ENCODE measurements at regions not wholly inside any gene's neighbourhood (a gene's known extent, or its start where the extent isn't known, plus 50 kb on each side); places are given as distances from the start of the nearest gene placed in this dataset.

DNA sequence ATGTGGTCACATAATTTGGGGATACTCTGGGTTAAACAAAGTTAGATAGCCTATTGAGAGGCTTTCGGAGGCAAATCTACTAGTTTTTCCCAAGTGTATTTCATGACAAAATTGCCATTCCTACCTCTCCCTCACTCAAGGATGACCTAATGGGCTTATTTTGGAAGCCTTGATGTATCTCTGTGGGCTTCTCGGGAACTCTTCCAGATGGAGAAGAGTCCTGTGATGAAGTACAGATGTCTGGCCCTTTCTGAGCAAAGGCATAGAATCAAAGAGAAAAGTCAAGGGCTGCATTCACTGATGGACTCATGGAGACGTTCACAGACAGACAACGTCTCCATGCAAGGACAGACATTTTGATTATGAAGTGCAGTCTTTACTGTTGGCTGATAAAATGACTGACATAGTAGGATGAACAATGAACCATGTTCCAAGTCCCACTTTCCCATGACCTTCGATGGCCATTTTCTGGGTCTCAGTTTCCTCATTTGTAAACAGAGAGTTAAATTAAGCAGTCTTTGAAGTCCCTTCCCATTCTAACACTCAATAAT lies 347.2 kb upstream of the CD180 start:
- ATAC-seq = no peak
- TF ChIP-seq TOX (CRISPR knock-in tag; IDR thresholded peaks at IDR 0.05; ENCODE audit: borderline replicate concordance) (no peak), BACH2 (CRISPR knock-in tag; IDR thresholded peaks at IDR 0.05; ENCODE audit: borderline replicate concordance) (no peak)

DNA sequence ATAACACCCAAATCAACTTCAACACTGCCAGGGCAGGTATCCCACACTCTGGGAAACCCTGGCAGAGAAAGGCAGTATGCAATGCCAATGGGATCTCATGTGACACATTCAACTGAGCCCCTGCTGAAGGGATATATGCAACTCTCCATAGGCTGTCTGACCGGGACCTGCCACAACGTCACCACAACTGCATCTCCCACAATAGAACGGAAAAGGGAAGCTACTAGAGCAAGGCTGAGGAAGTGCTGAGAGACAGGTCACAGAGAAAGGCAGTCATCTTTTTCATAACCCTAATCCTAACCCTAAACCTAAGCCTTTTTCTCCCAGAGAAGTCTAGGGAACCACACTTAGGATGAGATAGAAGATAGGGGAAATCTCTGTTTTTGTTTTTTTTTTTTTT lies 345.9 kb upstream of the CD180 start:
- no peak for ATAC-seq
- TF ChIP-seq ZFP30 (CRISPR knock-in tag; IDR thresholded peaks at IDR 0.05) (no peak), TCF4 (CRISPR knock-in tag; IDR thresholded peaks at IDR 0.05; ENCODE audit: borderline replicate concordance) (no peak), PPARA (CRISPR knock-in tag; IDR thresholded peaks at IDR 0.05; ENCODE audit: borderline replicate concordance) (no peak), RARB (CRISPR knock-in tag; IDR thresholded peaks at IDR 0.05) (no peak), OSR1 (CRISPR knock-in tag; IDR thresholded peaks at IDR 0.05) (no peak), TOX (CRISPR knock-in tag; IDR thresholded peaks at IDR 0.05; ENCODE audit: borderline replicate concordance) (no peak), ZFP3 (CRISPR knock-in tag; IDR thresholded peaks at IDR 0.05) (no peak), ZNF70 (CRISPR knock-in tag; IDR thresholded peaks at IDR 0.05) (no peak), ZNF8 (CRISPR knock-in tag; IDR thresholded peaks at IDR 0.05) (no peak), SNAI2 (CRISPR knock-in tag; IDR thresholded peaks at IDR 0.05) (no peak), ARNTL (CRISPR knock-in tag; IDR thresholded peaks at IDR 0.05; ENCODE audit: borderline replicate concordance, low read depth) (no peak), ESRRG (CRISPR knock-in tag; IDR thresholded peaks at IDR 0.05) (no peak), GLIS3 (CRISPR knock-in tag; IDR thresholded peaks at IDR 0.05) (no peak), ISL1 (CRISPR knock-in tag; IDR thresholded peaks at IDR 0.05) (no peak), CSDC2 (CRISPR knock-in tag; IDR thresholded peaks at IDR 0.05) (no peak), ZNF565 (CRISPR knock-in tag; conservative IDR thresholded peaks at IDR 0.05; ENCODE audit: low read depth) (no peak), ZC3H10 (CRISPR knock-in tag; IDR thresholded peaks at IDR 0.05) (no peak)
- TF ChIP-seq, protein P1, sequence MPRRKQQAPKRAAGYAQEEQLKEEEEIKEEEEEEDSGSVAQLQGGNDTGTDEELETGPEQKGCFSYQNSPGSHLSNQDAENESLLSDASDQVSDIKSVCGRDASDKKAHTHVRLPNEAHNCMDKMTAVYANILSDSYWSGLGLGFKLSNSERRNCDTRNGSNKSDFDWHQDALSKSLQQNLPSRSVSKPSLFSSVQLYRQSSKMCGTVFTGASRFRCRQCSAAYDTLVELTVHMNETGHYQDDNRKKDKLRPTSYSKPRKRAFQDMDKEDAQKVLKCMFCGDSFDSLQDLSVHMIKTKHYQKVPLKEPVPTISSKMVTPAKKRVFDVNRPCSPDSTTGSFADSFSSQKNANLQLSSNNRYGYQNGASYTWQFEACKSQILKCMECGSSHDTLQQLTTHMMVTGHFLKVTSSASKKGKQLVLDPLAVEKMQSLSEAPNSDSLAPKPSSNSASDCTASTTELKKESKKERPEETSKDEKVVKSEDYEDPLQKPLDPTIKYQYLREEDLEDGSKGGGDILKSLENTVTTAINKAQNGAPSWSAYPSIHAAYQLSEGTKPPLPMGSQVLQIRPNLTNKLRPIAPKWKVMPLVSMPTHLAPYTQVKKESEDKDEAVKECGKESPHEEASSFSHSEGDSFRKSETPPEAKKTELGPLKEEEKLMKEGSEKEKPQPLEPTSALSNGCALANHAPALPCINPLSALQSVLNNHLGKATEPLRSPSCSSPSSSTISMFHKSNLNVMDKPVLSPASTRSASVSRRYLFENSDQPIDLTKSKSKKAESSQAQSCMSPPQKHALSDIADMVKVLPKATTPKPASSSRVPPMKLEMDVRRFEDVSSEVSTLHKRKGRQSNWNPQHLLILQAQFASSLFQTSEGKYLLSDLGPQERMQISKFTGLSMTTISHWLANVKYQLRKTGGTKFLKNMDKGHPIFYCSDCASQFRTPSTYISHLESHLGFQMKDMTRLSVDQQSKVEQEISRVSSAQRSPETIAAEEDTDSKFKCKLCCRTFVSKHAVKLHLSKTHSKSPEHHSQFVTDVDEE (CRISPR knock-in tag; IDR thresholded peaks at IDR 0.05) = no peak
- TF ChIP-seq, protein P2, sequence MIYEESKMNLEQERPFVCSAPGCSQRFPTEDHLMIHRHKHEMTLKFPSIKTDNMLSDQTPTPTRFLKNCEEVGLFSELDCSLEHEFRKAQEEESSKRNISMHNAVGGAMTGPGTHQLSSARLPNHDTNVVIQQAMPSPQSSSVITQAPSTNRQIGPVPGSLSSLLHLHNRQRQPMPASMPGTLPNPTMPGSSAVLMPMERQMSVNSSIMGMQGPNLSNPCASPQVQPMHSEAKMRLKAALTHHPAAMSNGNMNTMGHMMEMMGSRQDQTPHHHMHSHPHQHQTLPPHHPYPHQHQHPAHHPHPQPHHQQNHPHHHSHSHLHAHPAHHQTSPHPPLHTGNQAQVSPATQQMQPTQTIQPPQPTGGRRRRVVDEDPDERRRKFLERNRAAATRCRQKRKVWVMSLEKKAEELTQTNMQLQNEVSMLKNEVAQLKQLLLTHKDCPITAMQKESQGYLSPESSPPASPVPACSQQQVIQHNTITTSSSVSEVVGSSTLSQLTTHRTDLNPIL (CRISPR knock-in tag; IDR thresholded peaks at IDR 0.05; ENCODE audit: low read depth) = no peak
- TF ChIP-seq, protein P3, sequence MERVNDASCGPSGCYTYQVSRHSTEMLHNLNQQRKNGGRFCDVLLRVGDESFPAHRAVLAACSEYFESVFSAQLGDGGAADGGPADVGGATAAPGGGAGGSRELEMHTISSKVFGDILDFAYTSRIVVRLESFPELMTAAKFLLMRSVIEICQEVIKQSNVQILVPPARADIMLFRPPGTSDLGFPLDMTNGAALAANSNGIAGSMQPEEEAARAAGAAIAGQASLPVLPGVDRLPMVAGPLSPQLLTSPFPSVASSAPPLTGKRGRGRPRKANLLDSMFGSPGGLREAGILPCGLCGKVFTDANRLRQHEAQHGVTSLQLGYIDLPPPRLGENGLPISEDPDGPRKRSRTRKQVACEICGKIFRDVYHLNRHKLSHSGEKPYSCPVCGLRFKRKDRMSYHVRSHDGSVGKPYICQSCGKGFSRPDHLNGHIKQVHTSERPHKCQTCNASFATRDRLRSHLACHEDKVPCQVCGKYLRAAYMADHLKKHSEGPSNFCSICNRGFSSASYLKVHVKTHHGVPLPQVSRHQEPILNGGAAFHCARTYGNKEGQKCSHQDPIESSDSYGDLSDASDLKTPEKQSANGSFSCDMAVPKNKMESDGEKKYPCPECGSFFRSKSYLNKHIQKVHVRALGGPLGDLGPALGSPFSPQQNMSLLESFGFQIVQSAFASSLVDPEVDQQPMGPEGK (CRISPR knock-in tag; IDR thresholded peaks at IDR 0.05; ENCODE audit: borderline replicate concordance) = no peak

DNA sequence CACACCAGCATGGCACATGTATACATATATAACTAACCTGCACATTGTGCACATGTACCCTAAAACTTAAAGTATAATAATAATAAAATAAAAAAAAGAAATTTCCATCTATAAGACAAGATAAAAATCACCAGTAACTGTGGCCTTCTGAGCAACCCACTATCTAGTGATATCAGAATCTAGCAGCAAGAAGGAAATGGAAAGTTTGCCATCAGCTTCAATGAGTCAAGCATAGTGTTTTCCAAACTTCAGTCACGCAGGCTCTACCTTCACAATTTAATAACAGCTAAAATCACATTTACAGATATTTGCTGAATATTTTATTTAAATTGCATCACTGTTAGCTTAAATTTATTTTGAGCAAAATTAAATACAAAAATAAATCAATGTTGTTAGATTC lies 345.3 kb upstream of the CD180 start:
- no peak for ATAC-seq
- TF ChIP-seq, protein P1 (CRISPR knock-in tag; IDR thresholded peaks at IDR 0.05) = no peak
- TF ChIP-seq, protein P4, sequence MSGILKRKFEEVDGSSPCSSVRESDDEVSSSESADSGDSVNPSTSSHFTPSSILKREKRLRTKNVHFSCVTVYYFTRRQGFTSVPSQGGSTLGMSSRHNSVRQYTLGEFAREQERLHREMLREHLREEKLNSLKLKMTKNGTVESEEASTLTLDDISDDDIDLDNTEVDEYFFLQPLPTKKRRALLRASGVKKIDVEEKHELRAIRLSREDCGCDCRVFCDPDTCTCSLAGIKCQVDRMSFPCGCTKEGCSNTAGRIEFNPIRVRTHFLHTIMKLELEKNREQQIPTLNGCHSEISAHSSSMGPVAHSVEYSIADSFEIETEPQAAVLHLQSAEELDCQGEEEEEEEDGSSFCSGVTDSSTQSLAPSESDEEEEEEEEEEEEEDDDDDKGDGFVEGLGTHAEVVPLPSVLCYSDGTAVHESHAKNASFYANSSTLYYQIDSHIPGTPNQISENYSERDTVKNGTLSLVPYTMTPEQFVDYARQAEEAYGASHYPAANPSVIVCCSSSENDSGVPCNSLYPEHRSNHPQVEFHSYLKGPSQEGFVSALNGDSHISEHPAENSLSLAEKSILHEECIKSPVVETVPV (CRISPR knock-in tag; IDR thresholded peaks at IDR 0.05) = no peak
- TF ChIP-seq CSDC2 (CRISPR knock-in tag; IDR thresholded peaks at IDR 0.05) (no peak), ZNF8 (CRISPR knock-in tag; IDR thresholded peaks at IDR 0.05) (no peak), TCF4 (CRISPR knock-in tag; IDR thresholded peaks at IDR 0.05; ENCODE audit: borderline replicate concordance) (no peak), ZNF565 (CRISPR knock-in tag; conservative IDR thresholded peaks at IDR 0.05; ENCODE audit: low read depth) (no peak), TOX (CRISPR knock-in tag; IDR thresholded peaks at IDR 0.05; ENCODE audit: borderline replicate concordance) (no peak), ZC3H10 (CRISPR knock-in tag; IDR thresholded peaks at IDR 0.05) (no peak), ZFP30 (CRISPR knock-in tag; IDR thresholded peaks at IDR 0.05) (no peak), GLIS3 (CRISPR knock-in tag; IDR thresholded peaks at IDR 0.05) (no peak), ISL1 (CRISPR knock-in tag; IDR thresholded peaks at IDR 0.05) (no peak), BACH2 (CRISPR knock-in tag; IDR thresholded peaks at IDR 0.05; ENCODE audit: borderline replicate concordance) (no peak)
- TF ChIP-seq, protein P2 (CRISPR knock-in tag; IDR thresholded peaks at IDR 0.05; ENCODE audit: low read depth) = no peak
- TF ChIP-seq, protein P3 (CRISPR knock-in tag; IDR thresholded peaks at IDR 0.05; ENCODE audit: borderline replicate concordance) = no peak

Data from SK-N-SH treated with all-trans-retinoic acid at 6 μM for 48 hours (cell line).